D721Med (cell line): ENCODE measurements at regions not wholly inside any gene's neighbourhood (a gene's known extent, or its start where the extent isn't known, plus 50 kb on each side); places are given as distances from the start of the nearest gene placed in this dataset.

ENCODE experiments used
- DNase-seq: peaks from one replicate; pipeline ENCODE4 v3.0.0; 2011; ENCODE audit warnings: low spot score; ENCODE audit not compliant: insufficient read length
- FAIRE-seq: peaks from 2 replicates; lab custom pipeline; 2011; peaks lifted over from hg19 to GRCh38; lab: Jason Lieb, UNC
- CTCF ChIP-seq: IDR thresholded peaks from 2 replicates; pipeline ENCODE4 v1.5.1; 2012; ENCODE audit warnings: mild to moderate bottlenecking, control low read depth; ENCODE audit not compliant: insufficient read depth; ENCODE audit errors: missing control alignments

- FAIRE-seq (no peak), DNase-seq (no peak)
- TF ChIP-seq CTCF, result no peak
Observed at GRCh38 chr6:156487877-156488276, 289.3 kb upstream of the ARID1B start.

GRCh38 chr6:156485150-156485549, 292.0 kb upstream of the ARID1B start:
- FAIRE-seq (no peak), DNase-seq (no peak)
- no peak for TF ChIP-seq CTCF

DNA sequence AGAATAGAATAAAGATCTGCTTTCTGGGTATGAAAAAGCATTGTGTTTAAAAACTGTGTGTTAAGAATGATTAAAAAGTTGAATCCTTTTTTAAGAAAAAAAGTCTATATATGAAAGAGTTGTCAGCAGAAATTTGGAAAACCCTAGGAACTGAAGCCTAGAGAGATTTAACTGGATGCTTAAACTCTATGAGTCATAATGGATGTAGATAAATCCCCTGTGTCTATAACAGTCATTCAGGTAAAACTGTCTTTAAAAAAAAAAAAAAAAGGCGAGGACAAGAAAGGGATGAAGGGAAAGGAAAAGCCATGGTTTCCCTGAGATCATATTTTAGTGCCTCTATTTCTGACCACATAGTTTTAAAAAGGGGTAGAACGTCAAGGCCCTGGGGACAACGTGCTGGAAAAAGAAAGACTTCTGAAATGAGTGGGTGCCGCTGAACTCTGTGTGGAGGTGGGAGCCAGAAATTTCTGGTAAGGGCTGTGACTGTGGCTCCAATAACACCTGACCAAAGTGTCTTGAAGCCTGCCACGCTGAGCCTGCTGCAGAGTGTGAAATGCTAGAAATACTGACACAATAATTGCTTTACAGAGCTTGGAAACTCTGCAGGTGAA, 302.6 kb upstream of the ARID1B start:
- DNase-seq, result no peak
- no peak for FAIRE-seq
- TF ChIP-seq CTCF, result no peak

GRCh38 chr6:156471000-156471399, 306.2 kb upstream of the ARID1B start:
- FAIRE-seq (no peak), DNase-seq (no peak)
- no peak for TF ChIP-seq CTCF

DNA sequence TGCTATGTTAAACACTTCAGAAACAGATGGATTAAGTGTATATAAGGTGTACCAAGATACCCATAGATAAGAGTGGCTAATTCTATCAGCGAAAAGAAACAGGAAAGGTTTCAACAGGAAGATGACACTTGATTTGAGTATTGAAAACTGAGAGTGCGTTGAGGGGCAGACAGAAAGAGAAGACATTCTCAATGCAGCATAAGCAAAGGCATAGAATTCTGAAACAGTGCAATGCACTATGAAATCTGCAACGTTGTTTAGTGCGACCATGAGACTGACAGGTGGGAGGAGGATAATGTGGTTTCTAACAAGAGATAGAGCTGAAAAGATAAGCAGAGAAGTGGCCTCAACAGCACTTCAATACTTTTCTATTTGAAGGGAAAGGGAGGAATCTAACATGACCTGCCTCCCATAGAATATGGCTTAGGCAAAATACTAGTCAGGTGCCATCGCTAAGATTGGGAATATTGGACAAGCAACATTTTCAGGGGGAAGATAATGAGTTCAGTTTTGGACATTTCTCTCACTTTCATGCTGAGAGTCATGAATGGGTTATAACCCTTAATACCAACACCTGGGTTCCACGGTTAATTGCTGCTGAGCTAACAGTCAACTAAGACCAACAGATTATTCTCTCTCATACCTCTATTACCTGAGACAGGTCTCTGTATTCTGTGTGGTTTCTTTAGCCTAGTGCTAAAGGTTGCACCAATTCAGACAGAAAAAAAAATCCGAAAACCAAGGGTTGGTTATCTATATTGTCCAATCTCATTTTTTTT, 312.9 kb upstream of the ARID1B start:
- DNase-seq (no peak), FAIRE-seq (no peak)
- no peak for TF ChIP-seq CTCF

GRCh38 chr6:156461647-156462046, 315.5 kb upstream of the ARID1B start:
- FAIRE-seq, result no peak
- TF ChIP-seq CTCF, result no peak
- DNase-seq, result no peak

DNA sequence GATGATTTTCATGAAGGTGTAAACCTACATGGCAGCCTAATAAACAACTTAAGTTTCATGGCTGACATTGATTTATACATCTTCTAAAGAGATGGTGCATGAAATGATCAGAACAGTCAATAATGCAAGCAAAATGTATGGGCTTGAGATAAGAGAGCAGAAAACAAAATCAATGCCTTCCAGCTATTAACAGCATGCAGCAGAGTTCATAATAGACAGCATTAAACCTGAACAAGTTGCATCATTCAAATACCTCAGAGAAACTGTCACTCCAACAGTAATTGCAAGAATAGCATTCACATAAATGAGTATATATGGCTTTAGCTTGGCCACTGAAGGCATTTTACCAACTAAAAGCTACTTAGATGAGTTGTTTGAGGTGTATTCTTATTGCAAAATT, 319.6 kb upstream of the ARID1B start:
- no peak for TF ChIP-seq CTCF
- no peak for FAIRE-seq
- DNase-seq, result no peak
